K562 (cell line): ENCODE measurements at regions not wholly inside any gene's neighbourhood (a gene's known extent, or its start where the extent isn't known, plus 50 kb on each side); places are given as distances from the start of the nearest gene placed in this dataset.

Source experiments
- ATAC-seq: fragments of 200-7000 bp; cut with Tn5 transposase; 3 replicates; pipeline ENCODE4 v1.9.1; 2020; ENCODE audit warnings: moderate library complexity
- BruUV-seq: library from RNA; stranded (reverse); fragments of 400-500 nt; replicated peaks from 2 replicates; lab custom pipeline; 2021; lab: Mats Ljungman, UMichigan
- CTCF ChIA-PET: fragments of 300-600 bp; formaldehyde crosslinking; extraction: SDS; loops from one replicate; lab custom pipeline; 2021; ENCODE audit warnings: low intra/inter-chr PET ratio; lab: Yijun Ruan, JAX
- POLR2A ChIA-PET: fragments of 300-600, 350-650 bp; sonication (Branson Sonifier 250); formaldehyde crosslinking; extraction: SDS; loops from one replicate; lab custom pipeline; 2021; ENCODE audit warnings: antibody characterized with exemption, inconsistent platforms; lab: Yijun Ruan, JAX
- DNase-seq, 4 experiments: peaks; one replicate each; pipeline versions ENCODE4 v3.0.0 to v3.0.0-alpha.2; 2011 to 2018; ENCODE audit warnings: low spot score in 3 of 4, mixed read lengths in 3 of 4; ENCODE audit errors: extremely low read depth in 1 of 4
- FAIRE-seq: peaks from 2 replicates; lab custom pipeline; 2011; peaks lifted over from hg19 to GRCh38; lab: Jason Lieb, UNC
- H2AFZ ChIP-seq: 2 replicates; pipeline ENCODE4 v1.6.0; 2011; ENCODE audit warnings: low read depth, low read length, control low read depth, inconsistent platforms
- H3K27ac ChIP-seq: fragments of 200-600 bp; 3 replicates; pipeline ENCODE4 v1.8.0; 2011; ENCODE audit warnings: low read depth, mild to moderate bottlenecking, control low read depth, inconsistent platforms, low read length, moderate library complexity, mixed read lengths; ENCODE audit errors: extremely low read depth
- H3K27me3 ChIP-seq, 2 experiments: fragments of 300-600 bp in 1 of 2; 2 replicates in 1 of 2; 3 replicates in 1 of 2; pipeline versions ENCODE4 v1.6.0 to v1.8.0; 2011; ENCODE audit warnings: inconsistent platforms in 2 of 2, low read length in 2 of 2, mild to moderate bottlenecking in 1 of 2, mixed read lengths in 1 of 2, moderate library complexity in 1 of 2; ENCODE audit not compliant: control insufficient read depth in 2 of 2, insufficient read depth in 2 of 2
- H3K36me3 ChIP-seq: fragments of 300-600 bp; 3 replicates; pipeline ENCODE4 v1.8.0; 2011; ENCODE audit warnings: mild to moderate bottlenecking, low read length, inconsistent platforms; ENCODE audit not compliant: control insufficient read depth, insufficient read depth
- H3K4me1 ChIP-seq, 2 experiments: fragments of 200-600 bp in 1 of 2; replicated peaks in 1 of 2; 2 replicates in 1 of 2; 3 replicates in 1 of 2; pipeline versions ENCODE4 v1.5.1 to v1.8.0; 2011; ENCODE audit warnings: inconsistent platforms in 2 of 2, low read length in 2 of 2, mild to moderate bottlenecking in 1 of 2, mixed read lengths in 1 of 2, moderate library complexity in 1 of 2; ENCODE audit not compliant: control insufficient read depth in 2 of 2, insufficient read depth in 2 of 2
- H3K4me2 ChIP-seq: 2 replicates; pipeline ENCODE4 v1.6.1; 2011; ENCODE audit warnings: low read length, control low read depth, inconsistent platforms, mixed read lengths; ENCODE audit not compliant: insufficient read depth
- H3K4me3 ChIP-seq: fragments of 200-600 bp; sonication (generic), shearing (Covaris generic); 2 replicates; pipeline ENCODE4 v1.5.1; 2016; ENCODE audit warnings: control low read depth, inconsistent platforms
- H3K79me2 ChIP-seq: fragments of 200-600 bp; 3 replicates; pipeline ENCODE4 v1.8.0; 2011; ENCODE audit warnings: low read length, inconsistent platforms; ENCODE audit not compliant: control insufficient read depth, insufficient read depth
- H3K9ac ChIP-seq, 2 experiments: 2 replicates each; pipeline versions ENCODE4 v1.6.0 to v1.6.1; 2011; ENCODE audit warnings: low read depth in 2 of 2, low read length in 2 of 2, control low read depth in 1 of 2, inconsistent platforms in 1 of 2, mild to moderate bottlenecking in 1 of 2, mixed read lengths in 1 of 2; ENCODE audit not compliant: insufficient read depth in 1 of 2
- H3K9me1 ChIP-seq: one replicate; pipeline ENCODE4 v1.6.0; 2011; ENCODE audit warnings: inconsistent platforms, mild to moderate bottlenecking, low read length, moderate library complexity; ENCODE audit not compliant: control insufficient read depth, insufficient read depth
- H3K9me3 ChIP-seq: replicated peaks from 2 replicates; pipeline ENCODE4 v1.5.1; 2011; ENCODE audit warnings: low read depth, low read length, inconsistent platforms; ENCODE audit not compliant: control insufficient read depth, insufficient read depth
- H4K20me1 ChIP-seq: replicated peaks from 2 replicates; pipeline ENCODE4 v1.6.1; 2011; ENCODE audit warnings: low read length, inconsistent platforms, mixed read lengths; ENCODE audit not compliant: control insufficient read depth, insufficient read depth
- ATF2 ChIP-seq: sonication (generic); formaldehyde crosslinking; IDR thresholded peaks from 2 replicates; pipeline ENCODE4 v1.8.1; 2022; ENCODE audit warnings: missing genetic modification reagents
- BRCA1 ChIP-seq, 2 experiments: fragments of 450-650 bp in 1 of 2; sonication (generic) in 1 of 2; formaldehyde crosslinking in 1 of 2; IDR thresholded peaks; 2 replicates each; pipeline versions ENCODE4 v1.5.0 to v1.6.1; 2017 to 2020; ENCODE audit warnings: mild to moderate bottlenecking in 1 of 2, missing genetic modification reagents in 1 of 2
- E2F1 ChIP-seq: sonication (generic); formaldehyde crosslinking; IDR thresholded peaks from 2 replicates; pipeline ENCODE4 v1.8.1; 2023; ENCODE audit warnings: mild to moderate bottlenecking, missing genetic modification reagents, moderate library complexity
- ELK1 ChIP-seq: sonication (generic); formaldehyde crosslinking; IDR thresholded peaks from 2 replicates; pipeline ENCODE4 v1.8.1; 2022; ENCODE audit warnings: missing genetic modification reagents
- HMBOX1 ChIP-seq: sonication (generic); IDR thresholded peaks from 2 replicates; pipeline ENCODE4 v1.6.1; 2016
- KDM4B ChIP-seq, 2 experiments: fragments of 450-650 bp in 1 of 2; sonication (generic) in 1 of 2; IDR thresholded peaks; 2 replicates each; pipeline ENCODE4 v1.6.1; 2016 to 2017; ENCODE audit warnings: borderline replicate concordance in 2 of 2, antibody characterized with exemption in 1 of 2, low read depth in 1 of 2, mild to moderate bottlenecking in 1 of 2
- KDM5B ChIP-seq: fragments of 200-600 bp; sonication (generic); IDR thresholded peaks from 2 replicates; pipeline ENCODE4 v1.6.1; 2012; ENCODE audit warnings: low read depth, mild to moderate bottlenecking, moderate library complexity, low read length, control low read depth, inconsistent platforms; ENCODE audit not compliant: insufficient replicate concordance
- NELFE ChIP-seq: IDR thresholded peaks from 2 replicates; pipeline ENCODE4 v1.6.1; 2011; ENCODE audit warnings: mild to moderate bottlenecking; ENCODE audit not compliant: insufficient read depth, insufficient read length
- NFXL1 ChIP-seq: fragments of 450-650 bp; formaldehyde crosslinking; IDR thresholded peaks from 2 replicates; pipeline ENCODE4 v1.4.0; 2021; ENCODE audit warnings: mild to moderate bottlenecking
- RBFOX2 ChIP-seq: fragments of 200-400 bp; formaldehyde crosslinking; IDR thresholded peaks from 2 replicates; pipeline ENCODE4 v1.6.1; 2017; ENCODE audit warnings: low read depth, mild to moderate bottlenecking, low read length, moderate library complexity
- RBM17 ChIP-seq: fragments of 200-400 bp; formaldehyde crosslinking; IDR thresholded peaks from 2 replicates; pipeline ENCODE4 v1.6.1; 2017; ENCODE audit warnings: low read depth, mild to moderate bottlenecking, low read length, borderline replicate concordance
- RNF2 ChIP-seq: sonication (generic); IDR thresholded peaks from 2 replicates; pipeline ENCODE4 v1.6.1; 2016
- UBTF ChIP-seq, 2 experiments: IDR thresholded peaks; 2 replicates each; pipeline ENCODE4 v1.6.1; 2012; ENCODE audit warnings: improper control_type of control experiment in 2 of 2, low read depth in 2 of 2, low read length in 2 of 2, borderline replicate concordance in 1 of 2
- ZNF431 ChIP-seq: sonication (generic); formaldehyde crosslinking; IDR thresholded peaks from 2 replicates; pipeline ENCODE4 v1.8.0; 2022; ENCODE audit warnings: mild to moderate bottlenecking, missing genetic modification reagents
- ZNF644 ChIP-seq: fragments of 200-800 bp; sonication (Bioruptor generic); IDR thresholded peaks from 2 replicates; pipeline ENCODE4 v1.6.1; 2016; ENCODE audit warnings: low read depth, missing genetic modification characterization, missing compliant biosample characterization
- ZNF696 ChIP-seq: fragments of 250-450 bp; sonication (Bioruptor Pico); conservative IDR thresholded peaks from 2 replicates; pipeline ENCODE4 v1.4.0; 2020; ENCODE audit warnings: mild to moderate bottlenecking, moderate library complexity
- WGBS: fragments of 100-300 bp; shearing (Covaris generic); methylation state at CpG from one replicate; pipeline ENCODE4 v1.1.6; 2016; ENCODE audit warnings: low coverage, mixed read lengths; ENCODE audit not compliant: insufficient coverage; ENCODE audit errors: missing lambda C conversion rate; 5-methylcytosine and 5-hydroxymethylcytosine counted together
- in situ Hi-C: fragments of 300-500 bp; cut with MboI; formaldehyde crosslinking; loops from 4 replicates; pipeline ENCODE4 v1.15.0; 2018; ENCODE audit warnings: inconsistent platforms, mixed read lengths
- intact Hi-C: fragments of 100-400 bp; cut with micrococcal nuclease; formaldehyde crosslinking; loops from 2 replicates; pipeline ENCODE4 v1.14.2; 2022

GRCh38 chr7:41241641-41242040 lies 461.2 kb downstream of the INHBA start:
- WGBS, result 0% methylated on average over 5 of the region's 6 CpGs
- H3K27ac ChIP-seq, result no peak overlapping the region
- TF ChIP-seq ELK1 (no peak), RBM17 (no peak), HMBOX1 (no peak), ZNF696 (no peak), ZNF431 (CRISPR knock-in tag) (no peak), ATF2 (CRISPR knock-in tag) (no peak), BRCA1 (IDR thresholded peaks at IDR 0.05) (no peak), BRCA1 (CRISPR knock-in tag; IDR thresholded peaks at IDR 0.05) (no peak), RBFOX2 (no peak), KDM5B (no peak), KDM4B (IDR thresholded peaks at IDR 0.05; ENCODE audit: borderline replicate concordance in 2 of 2, low read depth in 1 of 2) (no peak), ZNF644 (no peak), NELFE (no peak), UBTF (IDR thresholded peaks at IDR 0.05; ENCODE audit: borderline replicate concordance in 1 of 2, low read depth in 2 of 2, low read length in 2 of 2) (no peak), RNF2 (no peak), NFXL1 (CRISPR knock-in tag) (no peak), E2F1 (CRISPR knock-in tag) (no peak)

More at GRCh38 chr7:41241641-41242040, 461.2 kb downstream of the INHBA start:
- Histone ChIP-seq H3K4me2 (no peak overlapping the region), H3K27me3 (no peaks in the 10 kb centered on the region), H2AFZ (no peak overlapping the region), H3K9me1 (no peaks in the 10 kb centered on the region), H3K4me1 (no peaks in the 10 kb centered on the region), H3K36me3 (no peaks in the 10 kb centered on the region), H4K20me1 (no peaks in the 10 kb centered on the region), H3K79me2 (no peaks in the 10 kb centered on the region), H3K9me3 (no peaks in the 10 kb centered on the region; the same call in 1 of the 2 replicates), H3K4me3 (no peak overlapping the region), H3K9ac (no peak overlapping the region)
- FAIRE-seq (no peak), DNase-seq (no peak), ATAC-seq (no peak)
- intact Hi-C loops, result no loop called here
- POLR2A ChIA-PET, result no interaction called here
- no TSS peak for BruUV-seq
- CTCF ChIA-PET, result no interaction called here
- in situ Hi-C loops, result no loop called here
